GM10266 (cell line): ENCODE measurements at regions not wholly inside any gene's neighbourhood (a gene's known extent, or its start where the extent isn't known, plus 50 kb on each side); places are given as distances from the start of the nearest gene placed in this dataset.
"Not testable (repeated sequence)": the region's sequence is repeated elsewhere in the genome, so short reads cannot be mapped to it uniquely, and the experiment has no call there.

Experiments
- DNase-seq: peaks from one replicate; pipeline ENCODE4 v3.0.0; 2012; ENCODE audit errors: extremely low spot score
- CTCF ChIP-seq: IDR thresholded peaks from 2 replicates; pipeline ENCODE4 v1.5.1; 2012; ENCODE audit warnings: mild to moderate bottlenecking, low read depth; ENCODE audit not compliant: control insufficient read depth, insufficient read depth; ENCODE audit errors: missing control alignments

- TF ChIP-seq CTCF, result no peak
Measured at GRCh38 chr2:224178056-224178455, 139.0 kb upstream of the SERPINE2 start.

GRCh38 chr2:224175538-224175937, 136.5 kb upstream of the SERPINE2 start:
- TF ChIP-seq CTCF, result no peak
- no peak for DNase-seq

More at GRCh38 chr2:224178056-224178455, 139.0 kb upstream of the SERPINE2 start:
- no peak for DNase-seq

- no peak for TF ChIP-seq CTCF
- no peak for DNase-seq
Measured at GRCh38 chr2:224174990-224175389, 135.9 kb upstream of the SERPINE2 start.

GRCh38 chr2:224174521-224174920, 135.4 kb upstream of the SERPINE2 start:
- no peak for TF ChIP-seq CTCF
- no peak for DNase-seq

GRCh38 chr2:224173933-224174332, 134.8 kb upstream of the SERPINE2 start:
- no peak for DNase-seq
- TF ChIP-seq CTCF, result no peak

GRCh38 chr2:224173210-224173609, 134.1 kb upstream of the SERPINE2 start:
- DNase-seq, result no peak
- TF ChIP-seq CTCF, result no peak

GRCh38 chr2:224171226-224171625, 132.1 kb upstream of the SERPINE2 start:
- DNase-seq, result no peak
- TF ChIP-seq CTCF, result no peak

- TF ChIP-seq CTCF, result no peak
Measured at GRCh38 chr2:224169847-224170246, 130.8 kb upstream of the SERPINE2 start.

GRCh38 chr2:224167781-224168180, 128.7 kb upstream of the SERPINE2 start:
- not testable (repeated sequence) for DNase-seq

More at GRCh38 chr2:224169847-224170246, 130.8 kb upstream of the SERPINE2 start:
- DNase-seq, result no peak
